Left ventricle myocardium inferior (tissue), 1 donor: ENCODE measurements at regions not wholly inside any gene's neighbourhood (a gene's known extent, or its start where the extent isn't known, plus 50 kb on each side); places are given as distances from the start of the nearest gene placed in this dataset.

Experiments
- DNase-seq: peaks from one replicate; pipeline ENCODE4 v3.0.0-alpha.2; 2020
- H3K27ac ChIP-seq: fragments of 200-600 bp; replicated peaks from 2 replicates; pipeline ENCODE4 v1.8.0; 2021
- H3K27me3 ChIP-seq: fragments of 200-600 bp; 2 replicates; pipeline ENCODE4 v1.8.0; 2021; ENCODE audit warnings: low read depth
- H3K36me3 ChIP-seq: fragments of 200-600 bp; 2 replicates; pipeline ENCODE4 v1.8.0; 2021
- H3K4me1 ChIP-seq: fragments of 200-600 bp; 2 replicates; pipeline ENCODE4 v1.8.0; 2021
- H3K4me3 ChIP-seq: fragments of 200-600 bp; 2 replicates; pipeline ENCODE4 v1.8.0; 2021; ENCODE audit warnings: mild to moderate bottlenecking, moderate library complexity
- H3K9me3 ChIP-seq: fragments of 200-600 bp; replicated peaks from 2 replicates; pipeline ENCODE4 v1.8.0; 2021
- CTCF ChIP-seq: fragments of 200-600 bp; IDR thresholded peaks from 2 replicates; pipeline ENCODE4 v1.8.0; 2021; ENCODE audit warnings: antibody characterized with exemption, mild to moderate bottlenecking, borderline replicate concordance
- intact Hi-C: fragments of 100-400 bp; cut with micrococcal nuclease; formaldehyde crosslinking; loops from one replicate; pipeline ENCODE4 v1.11.0; 2022
- donor health status: DM: no; HTN: yes; CAD: no; lungs with severe emphysema.

- H3K9me3 ChIP-seq: peaks cover 7% of the 10 kb centered on the region
- no peak overlapping the region for H3K27ac ChIP-seq
- peaks cover 38% of the 10 kb centered on the region for H3K4me1 ChIP-seq
- TF ChIP-seq CTCF: no peak
- no peaks in the 10 kb centered on the region for H3K36me3 ChIP-seq
- no peaks in the 10 kb centered on the region for H3K27me3 ChIP-seq
- no peak for DNase-seq
- intact Hi-C loops: no loop called here
- H3K4me3 ChIP-seq: no peak overlapping the region
Observed at GRCh38 chr4:38567457-38567856, 96.5 kb upstream of the KLF3 start.

GRCh38 chr4:38568768-38569167 lies 95.2 kb upstream of the KLF3 start:
- TF ChIP-seq CTCF: no peak
- DNase-seq: no peak
- intact Hi-C loops: no loop called here

GRCh38 chr4:38570647-38571276 lies 93.2 kb upstream of the KLF3 start:
- intact Hi-C loops: no loop called here
- no peaks in the 10 kb centered on the region for H3K27me3 ChIP-seq
- TF ChIP-seq CTCF: no peak
- H3K4me3 ChIP-seq: no peak overlapping the region
- H3K27ac ChIP-seq: no peak overlapping the region
- H3K9me3 ChIP-seq: peaks cover 7% of the 10 kb centered on the region
- no peaks in the 10 kb centered on the region for H3K36me3 ChIP-seq
- no peak for DNase-seq
- peaks cover 8% of the 10 kb centered on the region for H3K4me1 ChIP-seq

More at GRCh38 chr4:38568768-38569167, 95.2 kb upstream of the KLF3 start:
- H3K27ac ChIP-seq: no peak overlapping the region
- no peak overlapping the region for H3K4me3 ChIP-seq
- peaks cover 7% of the 10 kb centered on the region for H3K9me3 ChIP-seq
- H3K27me3 ChIP-seq: no peaks in the 10 kb centered on the region
- peaks cover 25% of the 10 kb centered on the region for H3K4me1 ChIP-seq
- no peaks in the 10 kb centered on the region for H3K36me3 ChIP-seq

- Histone ChIP-seq H3K9me3 (peaks cover 7% of the 10 kb centered on the region), H3K4me3 (no peak overlapping the region), H3K27ac (no peak overlapping the region), H3K36me3 (no peaks in the 10 kb centered on the region), H3K27me3 (no peaks in the 10 kb centered on the region), H3K4me1 (no peaks in the 10 kb centered on the region)
- TF ChIP-seq CTCF: no peak
- intact Hi-C loops: no loop called here
- no peak for DNase-seq
Observed at GRCh38 chr4:38572793-38573192, 91.2 kb upstream of the KLF3 start.

GRCh38 chr4:38574559-38575333 lies 89.3 kb upstream of the KLF3 start:
- DNase-seq: no peak
- no peak for TF ChIP-seq CTCF
- Histone ChIP-seq H3K27ac (no peak overlapping the region), H3K4me1 (no peaks in the 10 kb centered on the region), H3K27me3 (no peaks in the 10 kb centered on the region), H3K9me3 (peaks cover 7% of the 10 kb centered on the region), H3K36me3 (no peaks in the 10 kb centered on the region), H3K4me3 (no peak overlapping the region)
- intact Hi-C loops: no loop called here
